LNCAP (cell line): ENCODE measurements at regions not wholly inside any gene's neighbourhood (a gene's known extent, or its start where the extent isn't known, plus 50 kb on each side); places are given as distances from the start of the nearest gene placed in this dataset.

Experiments used
- TF ChIP-seq, protein P1 (sequence below): fragments of 450-650 bp; IDR thresholded peaks from 2 replicates; pipeline ENCODE4 v1.5.1; 2017; ENCODE audit warnings: mild to moderate bottlenecking

GRCh38 chr6:170030284-170030815 lies 260.5 kb downstream of the DLL1 start:
- TF ChIP-seq, protein P1, sequence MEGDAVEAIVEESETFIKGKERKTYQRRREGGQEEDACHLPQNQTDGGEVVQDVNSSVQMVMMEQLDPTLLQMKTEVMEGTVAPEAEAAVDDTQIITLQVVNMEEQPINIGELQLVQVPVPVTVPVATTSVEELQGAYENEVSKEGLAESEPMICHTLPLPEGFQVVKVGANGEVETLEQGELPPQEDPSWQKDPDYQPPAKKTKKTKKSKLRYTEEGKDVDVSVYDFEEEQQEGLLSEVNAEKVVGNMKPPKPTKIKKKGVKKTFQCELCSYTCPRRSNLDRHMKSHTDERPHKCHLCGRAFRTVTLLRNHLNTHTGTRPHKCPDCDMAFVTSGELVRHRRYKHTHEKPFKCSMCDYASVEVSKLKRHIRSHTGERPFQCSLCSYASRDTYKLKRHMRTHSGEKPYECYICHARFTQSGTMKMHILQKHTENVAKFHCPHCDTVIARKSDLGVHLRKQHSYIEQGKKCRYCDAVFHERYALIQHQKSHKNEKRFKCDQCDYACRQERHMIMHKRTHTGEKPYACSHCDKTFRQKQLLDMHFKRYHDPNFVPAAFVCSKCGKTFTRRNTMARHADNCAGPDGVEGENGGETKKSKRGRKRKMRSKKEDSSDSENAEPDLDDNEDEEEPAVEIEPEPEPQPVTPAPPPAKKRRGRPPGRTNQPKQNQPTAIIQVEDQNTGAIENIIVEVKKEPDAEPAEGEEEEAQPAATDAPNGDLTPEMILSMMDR = no peak

- TF ChIP-seq, protein P1 = no peak
These were observed 261.2 kb downstream of the DLL1 start for GRCh38 chr6:170029416-170030283.

- TF ChIP-seq, protein P1 = no peak
These were observed 262.1 kb downstream of the DLL1 start for GRCh38 chr6:170028629-170029345.

DNA sequence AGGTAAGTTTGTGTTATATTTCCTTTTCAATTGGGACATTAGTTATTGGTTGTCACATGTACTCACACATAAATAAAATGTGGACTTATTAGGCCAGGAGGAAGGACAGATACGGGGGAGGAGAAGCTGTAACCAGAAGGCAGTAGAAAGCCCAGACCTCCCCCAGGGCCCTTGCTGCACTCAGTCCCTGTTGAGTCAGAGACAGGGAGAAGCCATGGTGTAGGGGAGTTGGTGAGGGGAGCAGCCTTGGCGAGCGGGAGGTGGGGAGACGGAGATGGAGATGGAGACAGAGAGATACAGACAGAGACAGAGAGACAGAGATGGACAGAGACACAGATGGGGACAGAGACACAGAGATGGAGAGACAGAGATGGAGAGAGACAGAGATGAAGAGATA lies 263.2 kb downstream of the DLL1 start:
- TF ChIP-seq, protein P1 = no peak

DNA sequence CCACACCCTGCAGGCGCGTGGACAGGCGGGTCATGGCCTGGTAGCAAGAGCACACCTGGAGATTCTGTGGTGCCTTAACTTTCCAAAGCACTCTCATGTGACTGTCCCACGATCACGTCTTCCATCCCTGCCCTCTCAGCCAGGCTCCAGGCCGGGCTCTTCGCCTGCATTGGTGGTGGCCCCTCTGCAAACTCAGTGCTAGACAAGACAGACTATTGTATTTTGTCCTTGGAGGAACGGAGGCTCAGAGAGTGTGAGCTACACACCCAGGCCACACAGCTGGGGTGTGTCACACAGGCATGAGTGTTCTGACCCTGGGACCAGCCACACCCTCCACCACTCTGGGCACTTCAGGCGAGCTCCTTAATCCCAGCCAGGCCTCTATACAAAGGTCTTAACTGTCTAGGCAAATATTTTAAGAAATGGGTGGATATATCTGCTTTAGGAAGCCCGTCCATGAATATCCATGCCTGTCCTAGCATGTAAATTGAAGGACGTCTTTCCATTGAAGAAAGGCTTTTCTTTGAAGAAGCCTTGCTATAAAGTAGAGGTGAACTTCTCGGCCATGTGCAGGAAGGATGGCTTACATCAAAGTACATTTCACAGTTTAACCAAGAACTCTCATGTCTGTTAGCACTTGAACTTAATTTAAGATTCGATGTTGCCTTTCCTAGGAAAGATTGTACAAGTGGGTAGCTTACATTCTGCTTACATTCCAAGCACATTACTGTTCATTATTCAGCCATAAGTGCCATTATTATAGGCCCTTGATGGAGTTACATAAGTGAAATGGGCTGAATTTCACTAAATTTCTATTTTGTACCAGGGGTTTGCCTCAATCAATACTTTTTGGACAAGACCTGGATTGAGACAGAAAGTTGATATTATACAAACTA lies 263.9 kb downstream of the DLL1 start:
- TF ChIP-seq, protein P1 = no peak

DNA sequence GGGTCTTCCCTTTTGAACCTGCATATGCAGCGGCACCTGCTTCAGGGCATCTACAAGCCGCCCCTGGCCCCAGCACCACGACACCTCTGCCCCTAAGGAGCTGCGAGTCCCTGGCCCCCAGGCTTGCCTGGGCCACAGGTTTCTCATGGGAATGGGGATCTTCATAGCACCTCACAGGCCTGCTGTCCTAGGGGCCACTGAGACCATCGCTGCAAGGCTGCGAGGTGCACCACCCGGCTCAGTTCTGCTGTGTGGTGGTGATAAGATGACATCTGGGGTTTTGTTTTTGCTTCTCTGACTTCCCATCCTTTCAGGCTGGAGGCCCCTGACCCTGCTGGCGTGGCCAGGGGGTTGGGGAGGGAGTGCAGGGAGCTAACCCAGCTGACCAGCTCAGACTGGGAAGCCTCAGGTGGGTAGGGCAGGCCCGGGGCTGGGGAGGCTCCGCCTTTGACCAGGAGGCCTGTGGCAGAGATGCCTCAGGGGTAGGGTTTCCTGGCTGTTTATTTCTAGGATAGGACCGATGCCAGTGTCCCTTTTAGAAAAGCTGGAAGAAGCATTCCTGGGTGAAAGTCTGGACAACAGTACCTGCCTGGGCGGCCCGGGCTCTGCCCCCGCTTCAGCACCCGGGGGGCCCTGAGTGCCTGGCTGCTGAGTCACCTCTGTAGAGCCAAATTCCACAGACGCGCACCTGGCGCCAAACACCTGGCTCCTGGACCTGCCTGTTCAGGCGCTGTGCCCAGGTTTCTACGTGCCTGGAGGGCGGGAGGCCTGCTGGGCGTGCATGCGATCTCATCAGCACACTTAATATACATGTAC lies 264.7 kb downstream of the DLL1 start:
- TF ChIP-seq, protein P1 = no peak
